ENCODE measurements at regions not wholly inside any gene's neighbourhood (a gene's known extent, or its start where the extent isn't known, plus 50 kb on each side); places are given as distances from the start of the nearest gene placed in this dataset.

- TF ChIP-seq ZFP30 (CRISPR knock-in tag; IDR thresholded peaks at IDR 0.05) (no peak), ZFP3 (CRISPR knock-in tag; IDR thresholded peaks at IDR 0.05) (no peak), PATZ1 (CRISPR knock-in tag; IDR thresholded peaks at IDR 0.05; ENCODE audit: borderline replicate concordance) (no peak)
- TF ChIP-seq, protein P1, sequence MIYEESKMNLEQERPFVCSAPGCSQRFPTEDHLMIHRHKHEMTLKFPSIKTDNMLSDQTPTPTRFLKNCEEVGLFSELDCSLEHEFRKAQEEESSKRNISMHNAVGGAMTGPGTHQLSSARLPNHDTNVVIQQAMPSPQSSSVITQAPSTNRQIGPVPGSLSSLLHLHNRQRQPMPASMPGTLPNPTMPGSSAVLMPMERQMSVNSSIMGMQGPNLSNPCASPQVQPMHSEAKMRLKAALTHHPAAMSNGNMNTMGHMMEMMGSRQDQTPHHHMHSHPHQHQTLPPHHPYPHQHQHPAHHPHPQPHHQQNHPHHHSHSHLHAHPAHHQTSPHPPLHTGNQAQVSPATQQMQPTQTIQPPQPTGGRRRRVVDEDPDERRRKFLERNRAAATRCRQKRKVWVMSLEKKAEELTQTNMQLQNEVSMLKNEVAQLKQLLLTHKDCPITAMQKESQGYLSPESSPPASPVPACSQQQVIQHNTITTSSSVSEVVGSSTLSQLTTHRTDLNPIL (CRISPR knock-in tag; IDR thresholded peaks at IDR 0.05; ENCODE audit: low read depth), result no peak
Measured at GRCh38 chr4:71229477-71230270, 109.1 kb upstream of the SLC4A4 start.

Measured in SK-N-SH treated with all-trans-retinoic acid at 6 μM for 48 hours (cell line).